PC-3 (cell line): ENCODE measurements at regions not wholly inside any gene's neighbourhood (a gene's known extent, or its start where the extent isn't known, plus 50 kb on each side); places are given as distances from the start of the nearest gene placed in this dataset.

Source experiments
- ATAC-seq: fragments of 200-7000 bp; cut with Tn5 transposase; 2 replicates; pipeline ENCODE4 v1.9.1; 2020; ENCODE audit warnings: mild to moderate bottlenecking, moderate library complexity
- BruUV-seq: library from RNA; stranded (reverse); fragments of 400-500 nt; replicated peaks from 2 replicates; lab custom pipeline; 2021; lab: Mats Ljungman, UMichigan
- CTCF ChIA-PET: fragments of 300-600 bp; sonication (Branson Sonifier 250); formaldehyde crosslinking; loops from one replicate; lab custom pipeline; 2022; ENCODE audit warnings: antibody characterized with exemption; lab: Charles Lee
- POLR2A ChIA-PET: fragments of 300-600 bp; sonication (Branson Sonifier 250); formaldehyde crosslinking; loops from one replicate; lab custom pipeline; 2022; ENCODE audit warnings: antibody characterized with exemption; ENCODE audit not compliant: unreplicated experiment; lab: Charles Lee
- DNase-seq: peaks from one replicate; pipeline ENCODE4 v3.0.0-alpha.2; 2015
- H2AFZ ChIP-seq: fragments of 300-600 bp; sonication (generic); 2 replicates; pipeline ENCODE4 v1.6.0; 2016; ENCODE audit warnings: antibody characterized with exemption, low read length
- H3F3A ChIP-seq: fragments of 300-600 bp; sonication (generic); one replicate; pipeline ENCODE4 v1.6.0; 2017; ENCODE audit warnings: antibody characterized with exemption, low read length, control low read depth, mild to moderate bottlenecking; ENCODE audit not compliant: unreplicated experiment
- H3K27ac ChIP-seq: fragments of 300-600 bp; sonication (generic); 2 replicates; pipeline ENCODE4 v1.5.1; 2016; ENCODE audit warnings: mild to moderate bottlenecking, low read length
- H3K27me3 ChIP-seq: fragments of 300-600 bp; sonication (generic); 2 replicates; pipeline ENCODE4 v1.6.1; 2016; ENCODE audit warnings: low read length, mixed read lengths
- H3K36me3 ChIP-seq: fragments of 300-600 bp; sonication (generic); 2 replicates; pipeline ENCODE4 v1.6.1; 2016; ENCODE audit warnings: low read depth, mixed run types, low read length, mixed read lengths
- H3K4me1 ChIP-seq: fragments of 300-600 bp; sonication (generic); 2 replicates; pipeline ENCODE4 v1.5.1; 2016; ENCODE audit warnings: low read length; ENCODE audit not compliant: insufficient read depth
- H3K4me2 ChIP-seq: fragments of 300-600 bp; sonication (generic); 2 replicates; pipeline ENCODE4 v1.6.0; 2016; ENCODE audit warnings: low read length
- H3K4me3 ChIP-seq: fragments of 300-600 bp; sonication (generic); 2 replicates; pipeline ENCODE4 v1.5.1; 2016; ENCODE audit warnings: mild to moderate bottlenecking, low read length, mixed read lengths
- H3K79me2 ChIP-seq: fragments of 300-600 bp; sonication (generic); 2 replicates; pipeline ENCODE4 v1.6.1; 2017; ENCODE audit warnings: low read length, mixed read lengths
- H3K9ac ChIP-seq: fragments of 300-600 bp; sonication (generic); 2 replicates; pipeline ENCODE4 v1.6.0; 2016; ENCODE audit warnings: mild to moderate bottlenecking, low read length
- H3K9me2 ChIP-seq: fragments of 300-600 bp; sonication (generic); replicated peaks from 2 replicates; pipeline ENCODE4 v1.6.1; 2016; ENCODE audit warnings: mixed run types, low read length, mixed read lengths
- H3K9me3 ChIP-seq: fragments of 300-600 bp; sonication (generic); 2 replicates; pipeline ENCODE4 v1.6.1; 2016; ENCODE audit warnings: low read length, mixed read lengths
- H4K20me1 ChIP-seq: fragments of 300-600 bp; sonication (generic); 2 replicates; pipeline ENCODE4 v1.6.1; 2016; ENCODE audit warnings: low read length, mixed read lengths
- CTCF ChIP-seq: fragments of 300-600 bp; sonication (generic); conservative IDR thresholded peaks from 2 replicates; pipeline ENCODE4 v1.5.1; 2017; ENCODE audit warnings: antibody characterized with exemption, low read depth, mild to moderate bottlenecking, low read length
- EZH2 ChIP-seq: fragments of 300-600 bp; sonication (generic); IDR thresholded peaks from one replicate; pipeline ENCODE4 v1.6.1; 2017; ENCODE audit warnings: antibody characterized with exemption, mild to moderate bottlenecking, low read length; ENCODE audit not compliant: unreplicated experiment
- EZH2phosphoT487 ChIP-seq: fragments of 300-600 bp; sonication (generic); IDR thresholded peaks from 2 replicates; pipeline ENCODE4 v1.6.1; 2018; ENCODE audit warnings: mild to moderate bottlenecking, antibody characterized with exemption, low read length, borderline replicate concordance
- intact Hi-C: fragments of 100-400 bp; cut with micrococcal nuclease; formaldehyde crosslinking; loops from 2 replicates; pipeline ENCODE4 v1.9.0; 2023

GRCh38 chrX:118249146-118249545, 96.8 kb upstream of the WDR44 start:
- no peaks in the 10 kb centered on the region for H3K27me3 ChIP-seq
- no peak for ATAC-seq
- H3F3A ChIP-seq = no peaks in the 10 kb centered on the region
- no peaks in the 10 kb centered on the region for H3K79me2 ChIP-seq
- H3K27ac ChIP-seq = no peak overlapping the region
- TF ChIP-seq CTCF (no peak), EZH2phosphoT487 (no peak), EZH2 (no peak)
- intact Hi-C loops = no loop called here
- H3K9ac ChIP-seq = no peak overlapping the region
- no peaks in the 10 kb centered on the region for H3K9me2 ChIP-seq
- ChIA-PET POLR2A (no interaction called here), CTCF (no interaction called here)
- H3K4me1 ChIP-seq = no peaks in the 10 kb centered on the region
- no TSS peak for BruUV-seq
- H3K36me3 ChIP-seq = no peaks in the 10 kb centered on the region
- H3K4me3 ChIP-seq = no peak overlapping the region
- H4K20me1 ChIP-seq = no peaks in the 10 kb centered on the region
- no peak for DNase-seq
- no peak overlapping the region for H2AFZ ChIP-seq
- no peaks in the 10 kb centered on the region for H3K9me3 ChIP-seq
- H3K4me2 ChIP-seq = no peak overlapping the region

DNA sequence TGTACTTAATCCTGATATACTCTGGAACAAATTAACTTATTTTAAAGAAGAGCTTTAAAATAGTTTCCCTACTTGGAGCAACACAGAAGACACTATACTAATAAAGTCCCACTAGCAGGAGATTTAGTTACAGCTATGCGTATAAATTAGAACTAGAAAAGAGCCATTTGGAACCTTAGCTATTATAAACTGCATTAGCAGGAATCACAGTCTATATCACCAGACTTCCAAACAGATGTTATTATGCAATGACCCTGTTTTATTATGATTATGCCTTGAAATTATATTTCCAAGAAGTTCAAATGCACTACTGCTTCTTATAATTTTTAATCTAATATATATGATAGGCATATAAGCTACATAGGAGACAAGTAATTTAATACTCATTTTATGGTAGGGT, 95.5 kb upstream of the WDR44 start:
- intact Hi-C loops = no loop called here
- H3K9me3 ChIP-seq = no peaks in the 10 kb centered on the region
- no peaks in the 10 kb centered on the region for H3K27me3 ChIP-seq
- no peak overlapping the region for H3K27ac ChIP-seq
- H3F3A ChIP-seq = no peaks in the 10 kb centered on the region
- H3K4me1 ChIP-seq = no peaks in the 10 kb centered on the region
- no peaks in the 10 kb centered on the region for H3K36me3 ChIP-seq
- TF ChIP-seq EZH2phosphoT487 (no peak), EZH2 (no peak), CTCF (no peak)
- ChIA-PET CTCF (no interaction called here), POLR2A (no interaction called here)
- DNase-seq = no peak
- H3K4me2 ChIP-seq = no peak overlapping the region
- H3K9me2 ChIP-seq = no peaks in the 10 kb centered on the region
- H3K9ac ChIP-seq = no peak overlapping the region
- H2AFZ ChIP-seq = no peak overlapping the region
- no peaks in the 10 kb centered on the region for H4K20me1 ChIP-seq
- no TSS peak for BruUV-seq
- no peaks in the 10 kb centered on the region for H3K79me2 ChIP-seq
- H3K4me3 ChIP-seq = no peak overlapping the region
- no peak for ATAC-seq

DNA sequence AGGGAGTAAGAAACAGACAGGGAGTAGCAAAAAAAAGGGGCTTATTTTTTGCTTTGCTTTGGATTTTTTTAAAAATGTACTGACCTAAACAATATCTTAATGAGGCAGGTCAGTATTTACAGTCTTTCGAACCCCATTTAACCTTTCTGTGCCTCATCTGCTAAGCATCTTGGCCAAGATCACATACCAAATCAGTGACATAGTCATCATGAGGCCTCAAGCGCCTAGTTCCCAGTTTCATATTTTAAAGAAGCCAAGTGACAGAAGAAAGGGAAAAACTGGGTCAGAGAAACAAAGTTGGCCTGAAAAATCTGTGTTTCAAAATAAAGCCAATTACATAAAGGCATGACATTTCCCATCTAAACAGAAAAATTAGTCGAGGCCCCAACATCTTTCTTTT, 94.6 kb upstream of the WDR44 start:
- intact Hi-C loops = no loop called here
- ATAC-seq (no peak), DNase-seq (no peak)
- Histone ChIP-seq H3K9me3 (no peaks in the 10 kb centered on the region), H3K4me2 (no peak overlapping the region), H4K20me1 (no peaks in the 10 kb centered on the region), H2AFZ (no peak overlapping the region), H3K4me1 (no peaks in the 10 kb centered on the region), H3K27ac (no peak overlapping the region), H3K9ac (no peak overlapping the region), H3K9me2 (no peaks in the 10 kb centered on the region), H3K27me3 (no peaks in the 10 kb centered on the region), H3K36me3 (no peaks in the 10 kb centered on the region), H3K4me3 (no peak overlapping the region), H3F3A (no peaks in the 10 kb centered on the region), H3K79me2 (no peaks in the 10 kb centered on the region)
- no peak for TF ChIP-seq EZH2phosphoT487
- TF ChIP-seq CTCF = no peak
- TF ChIP-seq EZH2 = no peak
- POLR2A ChIA-PET = no interaction called here
- CTCF ChIA-PET = no interaction called here
- BruUV-seq = no TSS peak
